DOHH2 (cell line): ENCODE measurements at regions not wholly inside any gene's neighbourhood (a gene's known extent, or its start where the extent isn't known, plus 50 kb on each side); places are given as distances from the start of the nearest gene placed in this dataset.

Experiments
- H3F3A ChIP-seq: fragments of 200-600 bp; sonication (generic), shearing (Covaris generic); 2 replicates; pipeline ENCODE4 v1.6.0; 2016; ENCODE audit warnings: antibody characterized with exemption, mild to moderate bottlenecking; ENCODE audit not compliant: control insufficient read depth, insufficient read depth
- H3K27ac ChIP-seq: fragments of 200-600 bp; sonication (generic); 2 replicates; pipeline ENCODE4 v1.5.1; 2014; ENCODE audit warnings: low read depth, mild to moderate bottlenecking, low read length, moderate library complexity
- H3K27me3 ChIP-seq: fragments of 200-600 bp; sonication (generic); 2 replicates; pipeline ENCODE4 v1.6.1; 2014; ENCODE audit warnings: mild to moderate bottlenecking, low read length, mixed read lengths; ENCODE audit not compliant: control insufficient read depth
- H3K36me3 ChIP-seq: fragments of 200-600 bp; sonication (generic); 2 replicates; pipeline ENCODE4 v1.6.1; 2014; ENCODE audit warnings: mild to moderate bottlenecking, low read length, moderate library complexity, mixed read lengths; ENCODE audit not compliant: control insufficient read depth
- H3K4me1 ChIP-seq: fragments of 200-600 bp; sonication (generic); 2 replicates; pipeline ENCODE4 v1.6.1; 2014; ENCODE audit warnings: mild to moderate bottlenecking, low read length, mixed read lengths; ENCODE audit not compliant: control insufficient read depth
- H3K4me2 ChIP-seq: fragments of 200-600 bp; sonication (generic); 2 replicates; pipeline ENCODE4 v1.6.0; 2014; ENCODE audit warnings: mild to moderate bottlenecking, low read length, moderate library complexity
- H3K4me3 ChIP-seq: fragments of 200-600 bp; sonication (generic); 2 replicates; pipeline ENCODE4 v1.5.1; 2014; ENCODE audit warnings: mild to moderate bottlenecking, low read length, mixed read lengths
- H3K79me2 ChIP-seq: fragments of 200-600 bp; sonication (generic); 2 replicates; pipeline ENCODE4 v1.6.1; 2014; ENCODE audit warnings: mild to moderate bottlenecking, low read length, mixed read lengths; ENCODE audit not compliant: control insufficient read depth
- H3K9me2 ChIP-seq: fragments of 200-600 bp; sonication (generic); replicated peaks from 2 replicates; pipeline ENCODE4 v1.6.1; 2014; ENCODE audit warnings: mild to moderate bottlenecking, low read length, mixed read lengths; ENCODE audit not compliant: control insufficient read depth
- H3K9me3 ChIP-seq: fragments of 200-600 bp; sonication (generic); 2 replicates; pipeline ENCODE4 v1.6.1; 2014; ENCODE audit warnings: antibody characterized with exemption, low read length, mixed read lengths; ENCODE audit not compliant: control insufficient read depth, insufficient read depth
- H4K20me1 ChIP-seq: fragments of 200-600 bp; sonication (generic); 2 replicates; pipeline ENCODE4 v1.6.0; 2014; ENCODE audit warnings: low read depth, mild to moderate bottlenecking, antibody characterized with exemption, low read length, moderate library complexity; ENCODE audit not compliant: control insufficient read depth, insufficient read depth
- EZH2phosphoT487 ChIP-seq: fragments of 200-600 bp; sonication (generic); IDR thresholded peaks from 2 replicates; pipeline ENCODE4 v1.6.1; 2017; ENCODE audit warnings: borderline replicate concordance, mild to moderate bottlenecking, antibody characterized with exemption, low read length, moderate library complexity, mixed read lengths
- TF ChIP-seq, protein P1 (sequence below): fragments of 200-600 bp; sonication (generic); IDR thresholded peaks from one replicate; pipeline ENCODE4 v1.5.1; 2014; ENCODE audit warnings: antibody characterized with exemption, mild to moderate bottlenecking, low read depth, low read length; ENCODE audit not compliant: poor library complexity, severe bottlenecking

DNA sequence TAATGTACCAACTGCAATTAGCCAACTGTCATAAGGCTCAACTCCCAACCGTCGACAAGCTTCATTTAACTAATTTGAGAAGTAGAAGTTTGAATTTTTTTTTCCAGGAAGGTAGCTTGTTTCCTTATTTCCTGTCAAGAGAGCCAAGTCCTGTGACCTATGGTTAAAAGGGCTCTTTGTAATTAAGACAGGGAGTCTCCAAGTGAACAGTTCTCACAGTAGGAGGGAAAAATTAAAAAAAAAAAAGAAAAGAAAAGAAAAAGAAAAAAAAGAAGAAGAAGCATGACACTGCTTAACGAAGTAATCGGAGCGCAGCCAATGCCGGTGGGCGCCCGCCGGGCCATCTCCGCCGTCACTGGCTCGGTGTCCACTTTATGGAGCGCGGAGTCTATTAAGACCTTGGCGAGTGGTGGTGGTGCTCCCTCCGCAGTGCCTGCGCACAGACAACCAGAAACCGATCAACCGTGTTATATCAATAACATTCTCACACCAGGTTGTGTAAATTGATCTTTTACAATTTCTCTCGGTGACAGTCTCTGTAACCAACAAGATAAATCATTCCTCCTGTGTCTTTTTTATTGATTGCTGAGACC is 197.2 kb upstream of the POU3F3 start:
- Histone ChIP-seq H3K9me2 (no peaks in the 10 kb centered on the region), H3K4me2 (no peak overlapping the region), H3K9me3 (no peaks in the 10 kb centered on the region), H3K79me2 (no peaks in the 10 kb centered on the region), H4K20me1 (no peaks in the 10 kb centered on the region), H3K4me3 (no peak overlapping the region), H3K27ac (no peak overlapping the region), H3K36me3 (no peaks in the 10 kb centered on the region), H3K27me3 (no peaks in the 10 kb centered on the region), H3K4me1 (no peaks in the 10 kb centered on the region), H3F3A (no peaks in the 10 kb centered on the region)
- no peak for TF ChIP-seq EZH2phosphoT487

- no peak overlapping the region for H3K27ac ChIP-seq
- H3K4me1 ChIP-seq, result no peaks in the 10 kb centered on the region
- no peaks in the 10 kb centered on the region for H3F3A ChIP-seq
- no peak overlapping the region for H3K4me3 ChIP-seq
- no peaks in the 10 kb centered on the region for H3K27me3 ChIP-seq
- no peaks in the 10 kb centered on the region for H3K9me2 ChIP-seq
- no peaks in the 10 kb centered on the region for H3K79me2 ChIP-seq
- no peak overlapping the region for H3K4me2 ChIP-seq
- no peaks in the 10 kb centered on the region for H3K9me3 ChIP-seq
- H4K20me1 ChIP-seq, result no peaks in the 10 kb centered on the region
- H3K36me3 ChIP-seq, result no peaks in the 10 kb centered on the region
- TF ChIP-seq EZH2phosphoT487, result no peak
- TF ChIP-seq, protein P1, sequence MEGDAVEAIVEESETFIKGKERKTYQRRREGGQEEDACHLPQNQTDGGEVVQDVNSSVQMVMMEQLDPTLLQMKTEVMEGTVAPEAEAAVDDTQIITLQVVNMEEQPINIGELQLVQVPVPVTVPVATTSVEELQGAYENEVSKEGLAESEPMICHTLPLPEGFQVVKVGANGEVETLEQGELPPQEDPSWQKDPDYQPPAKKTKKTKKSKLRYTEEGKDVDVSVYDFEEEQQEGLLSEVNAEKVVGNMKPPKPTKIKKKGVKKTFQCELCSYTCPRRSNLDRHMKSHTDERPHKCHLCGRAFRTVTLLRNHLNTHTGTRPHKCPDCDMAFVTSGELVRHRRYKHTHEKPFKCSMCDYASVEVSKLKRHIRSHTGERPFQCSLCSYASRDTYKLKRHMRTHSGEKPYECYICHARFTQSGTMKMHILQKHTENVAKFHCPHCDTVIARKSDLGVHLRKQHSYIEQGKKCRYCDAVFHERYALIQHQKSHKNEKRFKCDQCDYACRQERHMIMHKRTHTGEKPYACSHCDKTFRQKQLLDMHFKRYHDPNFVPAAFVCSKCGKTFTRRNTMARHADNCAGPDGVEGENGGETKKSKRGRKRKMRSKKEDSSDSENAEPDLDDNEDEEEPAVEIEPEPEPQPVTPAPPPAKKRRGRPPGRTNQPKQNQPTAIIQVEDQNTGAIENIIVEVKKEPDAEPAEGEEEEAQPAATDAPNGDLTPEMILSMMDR, result no peak
Measured at GRCh38 chr2:104658144-104658835, 195.6 kb upstream of the POU3F3 start.

- no peak overlapping the region for H3K4me2 ChIP-seq
- no peaks in the 10 kb centered on the region for H3K27me3 ChIP-seq
- no peak overlapping the region for H3K27ac ChIP-seq
- no peaks in the 10 kb centered on the region for H4K20me1 ChIP-seq
- no peaks in the 10 kb centered on the region for H3K79me2 ChIP-seq
- no peaks in the 10 kb centered on the region for H3K4me1 ChIP-seq
- H3K9me2 ChIP-seq, result no peaks in the 10 kb centered on the region
- H3K36me3 ChIP-seq, result no peaks in the 10 kb centered on the region
- no peaks in the 10 kb centered on the region for H3F3A ChIP-seq
- H3K9me3 ChIP-seq, result no peaks in the 10 kb centered on the region
- no peak overlapping the region for H3K4me3 ChIP-seq
- TF ChIP-seq EZH2phosphoT487, result no peak
- TF ChIP-seq, protein P1, result no peak
Measured at GRCh38 chr2:104658904-104659591, 194.9 kb upstream of the POU3F3 start.

GRCh38 chr2:104660991-104661390 is 192.9 kb upstream of the POU3F3 start:
- no peaks in the 10 kb centered on the region for H3K79me2 ChIP-seq
- H3K9me3 ChIP-seq, result no peaks in the 10 kb centered on the region
- H3K27ac ChIP-seq, result no peak overlapping the region
- TF ChIP-seq, protein P1, result no peak
- TF ChIP-seq EZH2phosphoT487, result no peak
- no peaks in the 10 kb centered on the region for H3K9me2 ChIP-seq
- H3K4me2 ChIP-seq, result no peak overlapping the region
- H3F3A ChIP-seq, result no peaks in the 10 kb centered on the region
- H4K20me1 ChIP-seq, result no peaks in the 10 kb centered on the region
- H3K4me1 ChIP-seq, result no peaks in the 10 kb centered on the region
- no peak overlapping the region for H3K4me3 ChIP-seq
- H3K27me3 ChIP-seq, result no peaks in the 10 kb centered on the region
- no peaks in the 10 kb centered on the region for H3K36me3 ChIP-seq
